PFSK-1 (cell line): ENCODE measurements at regions not wholly inside any gene's neighbourhood (a gene's known extent, or its start where the extent isn't known, plus 50 kb on each side); places are given as distances from the start of the nearest gene placed in this dataset.

Experiments
- FOXP2 ChIP-seq: optimal IDR thresholded peaks from 2 replicates; pipeline ENCODE3; 2011; ENCODE audit warnings: borderline replicate concordance, control low read depth, inconsistent platforms; ENCODE audit not compliant: insufficient read depth; ENCODE audit errors: extremely low read length, extremely low read depth
- POLR2AphosphoS5 ChIP-seq: IDR thresholded peaks from 2 replicates; pipeline ENCODE4 v1.6.1; 2012; ENCODE audit warnings: low read depth, mild to moderate bottlenecking, control low read depth, low read length, moderate library complexity
- REST ChIP-seq, 2 experiments: IDR thresholded peaks; 2 replicates each; pipeline versions ENCODE4 v1.6.1 to v1.8.0; 2011 to 2012; ENCODE audit warnings: low read depth in 2 of 2, low read length in 2 of 2, control low read depth in 1 of 2, inconsistent platforms in 1 of 2, mild to moderate bottlenecking in 1 of 2, moderate library complexity in 1 of 2; ENCODE audit not compliant: insufficient read depth in 1 of 2
- SIN3A ChIP-seq: IDR thresholded peaks from 2 replicates; pipeline ENCODE4 v1.6.1; 2012; ENCODE audit warnings: mild to moderate bottlenecking, low read length, moderate library complexity, borderline replicate concordance; ENCODE audit not compliant: insufficient read depth
- TAF1 ChIP-seq: IDR thresholded peaks from 2 replicates; pipeline ENCODE4 v1.6.1; 2012; ENCODE audit warnings: low read length, control low read depth, borderline replicate concordance; ENCODE audit not compliant: insufficient read depth

- TF ChIP-seq TAF1 (no peak), POLR2AphosphoS5 (no peak), REST (IDR thresholded peaks at IDR 0.05; ENCODE audit: insufficient read depth in 1 of 2, low read depth in 2 of 2, low read length in 2 of 2) (no peak), SIN3A (no peak), FOXP2 (no peak)
Measured at GRCh38 chr12:58156697-58157096, 215.3 kb downstream of the ATP23 start.
